SK-N-MC (cell line): ENCODE measurements at regions not wholly inside any gene's neighbourhood (a gene's known extent, or its start where the extent isn't known, plus 50 kb on each side); places are given as distances from the start of the nearest gene placed in this dataset.

Source experiments
- EZH2 ChIP-seq: fragments of 200-600 bp; sonication (generic); IDR thresholded peaks from one replicate; pipeline ENCODE4 v1.6.1; 2017; ENCODE audit warnings: antibody characterized with exemption
- FOXP2 ChIP-seq: optimal IDR thresholded peaks from 2 replicates; pipeline ENCODE3; 2011; ENCODE audit warnings: mild to moderate bottlenecking, moderate library complexity; ENCODE audit not compliant: insufficient read depth; ENCODE audit errors: extremely low read length, control extremely low read depth
- POLR2AphosphoS5 ChIP-seq: IDR thresholded peaks from 2 replicates; pipeline ENCODE4 v1.6.1; 2012; ENCODE audit warnings: mild to moderate bottlenecking, low read depth, low read length, borderline replicate concordance

GRCh38 chr6:119874381-119874780 is 524.8 kb upstream of the MAN1A1 start:
- no peak for TF ChIP-seq POLR2AphosphoS5
- TF ChIP-seq EZH2: no peak
- no peak for TF ChIP-seq FOXP2
